ENCODE measurements at regions not wholly inside any gene's neighbourhood (a gene's known extent, or its start where the extent isn't known, plus 50 kb on each side); places are given as distances from the start of the nearest gene placed in this dataset.

- intact Hi-C loops (cut with DNase I): no loop called here
- Histone ChIP-seq H3K36me3 (no peaks in the 10 kb centered on the region), H3K4me3 (no peak overlapping the region), H3K9me3 (no peaks in the 10 kb centered on the region), H3K27ac (no peak overlapping the region), H3K4me1 (replicated peaks) (no peaks in the 10 kb centered on the region), H3K27me3 (replicated peaks; ENCODE audit: insufficient read depth) (no peaks in the 10 kb centered on the region)
- TF ChIP-seq CTCF (IDR thresholded peaks at IDR 0.05) (no peak), POLR2AphosphoS5 (IDR thresholded peaks at IDR 0.05) (no peak), POLR2A (IDR thresholded peaks at IDR 0.05) (no peak)
- 96% methylated on average over 10 of the region's 10 CpGs for WGBS
- no peak for DNase-seq (ENCODE audit: low spot score)
Measured at GRCh38 chr4:156443488-156443887, 489.8 kb upstream of the CTSO start.

- Histone ChIP-seq H3K27me3 (replicated peaks; ENCODE audit: insufficient read depth) (no peaks in the 10 kb centered on the region), H3K27ac (no peak overlapping the region), H3K4me3 (no peak overlapping the region), H3K9me3 (no peaks in the 10 kb centered on the region), H3K4me1 (replicated peaks) (no peaks in the 10 kb centered on the region), H3K36me3 (no peaks in the 10 kb centered on the region)
- no peak for DNase-seq (ENCODE audit: low spot score)
- intact Hi-C loops (cut with DNase I): no loop called here
- no peak for TF ChIP-seq POLR2A (IDR thresholded peaks at IDR 0.05)
- no peak for TF ChIP-seq CTCF (IDR thresholded peaks at IDR 0.05)
- no peak for TF ChIP-seq POLR2AphosphoS5 (IDR thresholded peaks at IDR 0.05)
Measured at GRCh38 chr4:156442912-156443311, 489.2 kb upstream of the CTSO start.

- Histone ChIP-seq H3K4me3 (no peak overlapping the region), H3K9me3 (no peaks in the 10 kb centered on the region), H3K4me1 (replicated peaks) (no peaks in the 10 kb centered on the region), H3K27me3 (replicated peaks; ENCODE audit: insufficient read depth) (no peaks in the 10 kb centered on the region), H3K27ac (no peak overlapping the region), H3K36me3 (no peaks in the 10 kb centered on the region)
- DNase-seq (ENCODE audit: low spot score): no peak
- 81% methylated on average over 4 of the region's 4 CpGs for WGBS
- intact Hi-C loops (cut with DNase I): no loop called here
- TF ChIP-seq POLR2A (IDR thresholded peaks at IDR 0.05) (no peak), CTCF (IDR thresholded peaks at IDR 0.05) (no peak), POLR2AphosphoS5 (IDR thresholded peaks at IDR 0.05) (no peak)
Measured at GRCh38 chr4:156439576-156440200, 486.0 kb upstream of the CTSO start.

- no peaks in the 10 kb centered on the region for H3K27me3 ChIP-seq (replicated peaks; ENCODE audit: insufficient read depth)
- no peak overlapping the region for H3K27ac ChIP-seq
- H3K36me3 ChIP-seq: no peaks in the 10 kb centered on the region
- intact Hi-C loops (cut with DNase I): no loop called here
- TF ChIP-seq POLR2A (IDR thresholded peaks at IDR 0.05) (no peak), CTCF (IDR thresholded peaks at IDR 0.05) (no peak), POLR2AphosphoS5 (IDR thresholded peaks at IDR 0.05) (no peak)
- H3K9me3 ChIP-seq: no peaks in the 10 kb centered on the region
- H3K4me3 ChIP-seq: no peak overlapping the region
- DNase-seq (ENCODE audit: low spot score): no peak
- 35% methylated on average over 2 of the region's 2 CpGs for WGBS
- H3K4me1 ChIP-seq (replicated peaks): no peaks in the 10 kb centered on the region
Measured at GRCh38 chr4:156437666-156438065, 484.0 kb upstream of the CTSO start.

GRCh38 chr4:156422576-156422975 is 468.9 kb upstream of the CTSO start:
- 90% methylated on average over 1 of the region's 1 CpG for WGBS
- no peak for TF ChIP-seq CTCF (IDR thresholded peaks at IDR 0.05)
- TF ChIP-seq POLR2A (IDR thresholded peaks at IDR 0.05): no peak
- TF ChIP-seq POLR2AphosphoS5 (IDR thresholded peaks at IDR 0.05): no peak
- Histone ChIP-seq H3K27ac (no peak overlapping the region), H3K36me3 (no peaks in the 10 kb centered on the region), H3K9me3 (no peaks in the 10 kb centered on the region), H3K4me1 (replicated peaks) (no peaks in the 10 kb centered on the region), H3K4me3 (no peak overlapping the region), H3K27me3 (replicated peaks; ENCODE audit: insufficient read depth) (no peaks in the 10 kb centered on the region)
- no peak for DNase-seq (ENCODE audit: low spot score)
- intact Hi-C loops (cut with DNase I): no loop called here

Data from prostate gland (tissue), 2 donors.